ENCODE measurements at regions not wholly inside any gene's neighbourhood (a gene's known extent, or its start where the extent isn't known, plus 50 kb on each side); places are given as distances from the start of the nearest gene placed in this dataset.

GRCh38 chr2:203585516-203585915 lies 50.4 kb upstream of the RAPH1 start:
- 95% methylated on average over 2 of the region's 2 CpGs for WGBS
- Histone ChIP-seq H3K27ac (replicated peaks in 1 of 4) (no peak overlapping the region), H3K4me1 (peaks cover 18 to 37% (median 30%) of the 10 kb centered on the region in 4 donors), H3K4me3 (no peak overlapping the region), H3K27me3 (no peaks in the 10 kb centered on the region), H3K9me3 (no peaks in the 10 kb centered on the region), H3K36me3 (no peaks in the 10 kb centered on the region)
- intact Hi-C loops (cut with DNase I), result no loop called here
- no peak for DNase-seq (ENCODE audit: extremely low spot score)
- TF ChIP-seq CTCF (IDR thresholded peaks at IDR 0.05), result no peak
- TF ChIP-seq POLR2A (IDR thresholded peaks at IDR 0.05; ENCODE audit: low read depth), result no peak
- no peak for TF ChIP-seq EP300 (IDR thresholded peaks at IDR 0.05)
- TF ChIP-seq POLR2AphosphoS5 (IDR thresholded peaks at IDR 0.05), result no peak

GRCh38 chr2:203586206-203586605 lies 51.1 kb upstream of the RAPH1 start:
- no peak overlapping the region for H3K4me3 ChIP-seq
- H3K27ac ChIP-seq (replicated peaks in 1 of 4), result no peak overlapping the region
- 92% methylated on average over 6 of the region's 6 CpGs for WGBS
- no peak for DNase-seq (ENCODE audit: extremely low spot score)
- H3K4me1 ChIP-seq, result peaks cover 18 to 31% (median 23%) of the 10 kb centered on the region in 4 donors
- H3K36me3 ChIP-seq, result no peaks in the 10 kb centered on the region
- H3K9me3 ChIP-seq, result no peaks in the 10 kb centered on the region
- TF ChIP-seq EP300 (IDR thresholded peaks at IDR 0.05) (no peak), CTCF (IDR thresholded peaks at IDR 0.05) (no peak), POLR2AphosphoS5 (IDR thresholded peaks at IDR 0.05) (no peak), POLR2A (IDR thresholded peaks at IDR 0.05; ENCODE audit: low read depth) (no peak)
- intact Hi-C loops (cut with DNase I), result no loop called here
- H3K27me3 ChIP-seq, result no peaks in the 10 kb centered on the region

GRCh38 chr2:203586696-203587095 lies 51.6 kb upstream of the RAPH1 start:
- intact Hi-C loops (cut with DNase I), result no loop called here
- H3K9me3 ChIP-seq, result no peaks in the 10 kb centered on the region
- no peaks in the 10 kb centered on the region for H3K36me3 ChIP-seq
- WGBS, result 90% methylated on average over 4 of the region's 4 CpGs
- H3K4me1 ChIP-seq, result peaks cover 18 to 28% (median 21%) of the 10 kb centered on the region in 4 donors
- DNase-seq (ENCODE audit: extremely low spot score), result no peak
- H3K4me3 ChIP-seq, result no peak overlapping the region
- no peaks in the 10 kb centered on the region for H3K27me3 ChIP-seq
- no peak for TF ChIP-seq POLR2AphosphoS5 (IDR thresholded peaks at IDR 0.05)
- no peak for TF ChIP-seq EP300 (IDR thresholded peaks at IDR 0.05)
- no peak for TF ChIP-seq POLR2A (IDR thresholded peaks at IDR 0.05; ENCODE audit: low read depth)
- no peak for TF ChIP-seq CTCF (IDR thresholded peaks at IDR 0.05)
- no peak overlapping the region for H3K27ac ChIP-seq (replicated peaks in 1 of 4)

- WGBS, result 84% methylated on average over 2 of the region's 2 CpGs
- no peak overlapping the region for H3K4me3 ChIP-seq
- no peak for DNase-seq (ENCODE audit: extremely low spot score)
- no peak for TF ChIP-seq POLR2AphosphoS5 (IDR thresholded peaks at IDR 0.05)
- no peak for TF ChIP-seq POLR2A (IDR thresholded peaks at IDR 0.05; ENCODE audit: low read depth)
- TF ChIP-seq EP300 (IDR thresholded peaks at IDR 0.05), result no peak
- no peak for TF ChIP-seq CTCF (IDR thresholded peaks at IDR 0.05)
- no peaks in the 10 kb centered on the region for H3K9me3 ChIP-seq
- intact Hi-C loops (cut with DNase I), result no loop called here
- no peaks in the 10 kb centered on the region for H3K27me3 ChIP-seq
- H3K4me1 ChIP-seq, result no peaks in the 10 kb centered on the region
- H3K27ac ChIP-seq (replicated peaks in 1 of 4), result no peak overlapping the region
- H3K36me3 ChIP-seq, result no peaks in the 10 kb centered on the region
Observed at GRCh38 chr2:203590496-203590895, 55.4 kb upstream of the RAPH1 start.

- Histone ChIP-seq H3K27me3 (no peaks in the 10 kb centered on the region), H3K27ac (replicated peaks in 1 of 4) (no peak overlapping the region), H3K36me3 (no peaks in the 10 kb centered on the region), H3K9me3 (no peaks in the 10 kb centered on the region), H3K4me3 (no peak overlapping the region), H3K4me1 (no peaks in the 10 kb centered on the region)
- intact Hi-C loops (cut with DNase I), result no loop called here
- TF ChIP-seq POLR2AphosphoS5 (IDR thresholded peaks at IDR 0.05), result no peak
- no peak for TF ChIP-seq CTCF (IDR thresholded peaks at IDR 0.05)
- no peak for TF ChIP-seq EP300 (IDR thresholded peaks at IDR 0.05)
- no peak for TF ChIP-seq POLR2A (IDR thresholded peaks at IDR 0.05; ENCODE audit: low read depth)
- no peak for DNase-seq (ENCODE audit: extremely low spot score)
Observed at GRCh38 chr2:203591642-203592041, 56.5 kb upstream of the RAPH1 start.

All from esophagus muscularis mucosa (tissue), 4 donors.